ENCODE measurements at regions not wholly inside any gene's neighbourhood (a gene's known extent, or its start where the extent isn't known, plus 50 kb on each side); places are given as distances from the start of the nearest gene placed in this dataset.

DNA sequence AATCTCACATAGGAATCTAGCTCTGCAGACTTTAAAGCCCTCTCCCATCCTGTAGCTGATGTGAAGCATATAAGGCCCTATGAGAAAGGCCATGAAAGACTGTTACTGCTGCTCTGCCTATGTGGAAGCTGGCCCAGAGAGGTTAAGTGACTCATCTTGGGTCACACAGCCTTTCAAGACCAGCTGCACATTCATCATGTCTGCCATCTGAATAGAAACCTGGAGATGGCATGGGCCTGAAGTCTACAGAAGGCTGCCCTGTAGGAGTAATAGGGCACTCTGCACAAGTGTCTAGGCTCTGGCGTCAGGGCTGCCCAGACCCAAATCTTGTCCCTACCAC, 59.4 kb upstream of the COL13A1 start:
- no peak for TF ChIP-seq CTCF (conservative IDR thresholded peaks at IDR 0.05)

GRCh38 chr10:69742928-69743602, 58.6 kb upstream of the COL13A1 start:
- TF ChIP-seq CTCF (conservative IDR thresholded peaks at IDR 0.05): peak; percentile 5; the same call in 1 of the 2 replicates
- H3K27ac ChIP-seq: no peak overlapping the region

More for the DNA sequence above, 59.4 kb upstream of the COL13A1 start:
- no peak overlapping the region for H3K27ac ChIP-seq

- no peak overlapping the region for H3K27ac ChIP-seq
- TF ChIP-seq CTCF (conservative IDR thresholded peaks at IDR 0.05): no peak
Measured at GRCh38 chr10:69744971-69745370, 56.7 kb upstream of the COL13A1 start.

GRCh38 chr10:69745698-69746097, 56.0 kb upstream of the COL13A1 start:
- no peak for TF ChIP-seq CTCF (conservative IDR thresholded peaks at IDR 0.05)
- no peak overlapping the region for H3K27ac ChIP-seq

DNA sequence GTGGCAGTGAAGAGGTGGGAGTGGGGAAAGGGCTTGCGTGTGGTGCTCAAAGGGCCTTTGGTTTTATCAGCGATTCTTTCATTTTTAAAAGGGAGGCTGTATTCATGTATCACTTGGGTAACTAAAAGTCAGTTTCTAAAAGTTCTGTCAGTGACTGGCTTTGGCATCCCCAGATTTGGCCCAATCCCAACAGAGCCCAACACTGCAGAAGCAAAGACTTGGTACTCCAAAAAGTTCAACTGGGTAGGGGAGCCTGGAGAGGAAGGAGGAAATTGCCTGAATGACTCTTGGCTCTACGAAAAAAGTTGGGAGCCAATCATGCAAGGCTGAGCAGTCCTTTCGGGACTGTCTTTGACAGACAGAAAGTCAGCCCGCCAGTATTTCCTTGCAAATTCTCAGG, 54.5 kb upstream of the COL13A1 start:
- H3K27ac ChIP-seq: no peak overlapping the region
- no peak for TF ChIP-seq CTCF (conservative IDR thresholded peaks at IDR 0.05)

GRCh38 chr10:69748621-69749020, 53.1 kb upstream of the COL13A1 start:
- TF ChIP-seq CTCF (conservative IDR thresholded peaks at IDR 0.05): no peak

DNA sequence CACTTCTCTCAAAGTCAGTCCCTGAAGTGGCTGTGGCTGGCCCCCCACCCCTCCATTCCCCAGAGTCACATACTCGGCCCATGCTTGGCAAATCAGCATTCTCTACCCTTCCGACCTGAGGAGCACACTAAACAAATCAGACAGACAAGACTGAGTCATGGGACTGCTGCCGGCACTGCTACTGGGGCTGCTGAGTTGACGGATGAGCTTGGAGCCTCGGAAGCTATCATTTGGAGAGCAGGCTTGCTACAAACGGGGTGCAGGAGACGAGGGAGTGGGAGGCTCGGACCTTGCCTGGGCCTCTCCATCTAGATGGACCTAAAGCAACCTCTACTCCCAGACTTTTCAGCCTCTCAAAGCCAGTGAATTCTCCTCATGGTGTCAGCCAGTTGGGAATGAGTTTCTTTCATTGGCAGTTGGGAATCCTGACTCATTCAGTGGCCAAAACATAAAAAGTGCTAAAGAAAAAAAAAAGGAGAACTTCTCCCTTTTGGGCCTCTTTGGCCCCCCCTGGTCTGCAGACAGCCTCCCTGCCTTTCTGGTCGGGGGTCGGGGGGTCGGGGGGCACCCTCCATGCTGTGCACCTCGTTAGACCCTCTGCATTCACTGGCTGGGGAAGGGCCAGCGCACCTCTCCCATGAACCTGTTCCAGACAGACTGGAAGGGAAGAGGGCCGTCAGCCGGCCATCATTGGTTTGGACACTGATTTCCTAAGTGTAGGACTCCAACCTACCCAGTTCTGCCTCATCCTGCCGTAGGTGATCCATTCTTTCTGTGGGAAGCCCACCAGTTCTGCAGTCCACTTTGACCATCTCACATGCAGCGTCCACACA, 52.3 kb upstream of the COL13A1 start:
- no peak for TF ChIP-seq CTCF (conservative IDR thresholded peaks at IDR 0.05)
- no peak overlapping the region for H3K27ac ChIP-seq

More at GRCh38 chr10:69748621-69749020, 53.1 kb upstream of the COL13A1 start:
- no peak overlapping the region for H3K27ac ChIP-seq
